Heart right ventricle (tissue), 16 donors: ENCODE measurements at regions not wholly inside any gene's neighbourhood (a gene's known extent, or its start where the extent isn't known, plus 50 kb on each side); places are given as distances from the start of the nearest gene placed in this dataset.
A peak's percentile ranks its signal among the peaks of the same experiment; 100 is the strongest.

ENCODE experiments used
- ATAC-seq, 8 donors: fragments of 200-7000 bp; cut with Tn5 transposase; one replicate each; pipeline ENCODE4 v1.9.1; 2020; ENCODE audit warnings: mild to moderate bottlenecking in 8 of 8, moderate library complexity in 8 of 8, moderate number of reproducible peaks in 1 of 8
- DNase-seq, 2 donors: peaks; one replicate each; pipeline ENCODE4 v3.0.0-alpha.2; 2020
- H3K27ac ChIP-seq, 10 donors: fragments of 200-600 bp; sonication (generic) in 2 of 10; one replicate each; pipeline versions ENCODE4 v1.5.0 to v1.8.0; 2020 to 2022; ENCODE audit warnings: mild to moderate bottlenecking in 3 of 10
- H3K27me3 ChIP-seq, 7 donors: fragments of 200-600 bp; one replicate each; pipeline ENCODE4 v1.8.0; 2021 to 2022; ENCODE audit warnings: mild to moderate bottlenecking in 2 of 7
- H3K36me3 ChIP-seq, 9 donors: fragments of 200-600 bp; sonication (generic) in 1 of 9; one replicate each; pipeline versions ENCODE4 v1.5.0 to v1.8.0; 2020 to 2022; ENCODE audit warnings: mild to moderate bottlenecking in 2 of 9
- H3K4me1 ChIP-seq, 9 donors: fragments of 200-600 bp; sonication (generic) in 1 of 9; one replicate each; pipeline versions ENCODE4 v1.5.0 to v1.8.0; 2020 to 2022; ENCODE audit warnings: mild to moderate bottlenecking in 4 of 9
- H3K4me3 ChIP-seq, 10 donors: fragments of 200-600 bp; sonication (generic) in 2 of 10; one replicate each; pipeline versions ENCODE4 v1.5.0 to v1.8.0; 2020 to 2022; ENCODE audit warnings: mild to moderate bottlenecking in 7 of 10, moderate library complexity in 2 of 10
- H3K9me3 ChIP-seq, 11 donors: fragments of 200-600 bp in 10 of 11; sonication (generic) in 2 of 11; one replicate each; pipeline versions ENCODE4 v1.5.0 to v1.8.0; 2013 to 2022; ENCODE audit warnings: mild to moderate bottlenecking in 2 of 11, control low read depth in 1 of 11, moderate library complexity in 1 of 11
- CTCF ChIP-seq, 9 donors: fragments of 200-600 bp; sonication (generic) in 2 of 9; IDR thresholded peaks; one replicate each; pipeline versions ENCODE4 v1.5.0 to v1.8.0; 2021 to 2022; ENCODE audit warnings: antibody characterized with exemption in 9 of 9, mild to moderate bottlenecking in 5 of 9, moderate library complexity in 1 of 9
- WGBS, 2 donors: extraction: QIAGEN DNeasy Blood & Tissue Kit; methylation state at CpG; one replicate each; pipeline ENCODE4 v1.1.7; 2013; ENCODE audit warnings: inconsistent platforms in 1 of 2; 5-methylcytosine and 5-hydroxymethylcytosine counted together
- intact Hi-C, 10 donors: fragments of 100-400 bp; cut with DNase I; formaldehyde crosslinking; loops; one replicate each; pipeline versions ENCODE4 v1.11.1 to v1.14.2; 2022
- donor health status: Arrhythmogenic right ventricular cardiomyopathy.
- donor health status: ischemic (EF 13 %, LVEDD 7.1; RV severe dilation, severe dysfunction).
- donor health status: healthy with polysubstance abuse.
- donor health status: DM: no; HTN: yes; CAD: no.
- donor health status: DM: no; HTN: no; CAD: no.
- donor health status: ischemic (EF 25% LVEDD 6.9; RV normal size, moderate dysfunction).
- donor health status: ischemic (EF 25% LVEDD 5.7; RV mildly dilated, moderate dysfunction).
- donor health status: healthy.
- donor health status: DM: yes; HTN: yes; CAD: no.
- donor health status: Ischemic cardiomyopathy.
- donor health status: ischemic (EF 35%, LVEDD 5.7; RV mildly dilated, moderate dysfunction).
- donor health status: nonischemic (EF 11% LVEDD 7.7; RV severe dilation, severe dysfunction).
- donor health status: DM: yes; HTN: yes; CAD: no.
- donor health status: PGD.
- donor health status: ischemic (EF 29% LVEDD 5.4; RV normal size, mild dysfunction).
- donor health status: nonischemic (EF 23%, LVEDD 6.1; RV moderate dilation, normal function).

GRCh38 chr20:41747226-41747625 is 129.0 kb upstream of the CHD6 start:
- Histone ChIP-seq H3K27me3 (peaks cover 0 to 10% (median 5%) of the 10 kb centered on the region in 7 donors), H3K4me3 (no peak overlapping the region)
- intact Hi-C loops: no loop called here

GRCh38 chr20:41746635-41747034 is 128.5 kb upstream of the CHD6 start:
- 72 to 80% methylated on average over 1 of the region's 1 CpG for WGBS, 2 donors
- no peak for ATAC-seq
- intact Hi-C loops: no loop called here

More at GRCh38 chr20:41747226-41747625, 129.0 kb upstream of the CHD6 start:
- DNase-seq (no peak), ATAC-seq (no peak)
- no peak for TF ChIP-seq CTCF (IDR thresholded peaks at IDR 0.05)
- no peak overlapping the region for H3K27ac ChIP-seq
- H3K9me3 ChIP-seq: peaks cover 0 to 13% (median 0%) of the 10 kb centered on the region in 11 donors
- no peaks in the 10 kb centered on the region for H3K4me1 ChIP-seq
- H3K36me3 ChIP-seq: no peaks in the 10 kb centered on the region

GRCh38 chr20:41738604-41739206 is 120.5 kb upstream of the CHD6 start:
- ATAC-seq: peak in 7 of 8 donors; percentile 54 to 71 (median 66)
- 7 to 15% methylated on average over 6 of the region's 6 CpGs for WGBS, 2 donors

More at GRCh38 chr20:41746635-41747034, 128.5 kb upstream of the CHD6 start:
- no peak for TF ChIP-seq CTCF (IDR thresholded peaks at IDR 0.05)
- Histone ChIP-seq H3K4me3 (no peak overlapping the region), H3K36me3 (no peaks in the 10 kb centered on the region), H3K4me1 (no peaks in the 10 kb centered on the region), H3K27ac (no peak overlapping the region), H3K9me3 (peaks cover 0 to 13% (median 0%) of the 10 kb centered on the region in 11 donors), H3K27me3 (peaks cover 0 to 10% (median 5%) of the 10 kb centered on the region in 7 donors)
- DNase-seq: no peak

GRCh38 chr20:41735949-41736348 is 117.8 kb upstream of the CHD6 start:
- Histone ChIP-seq H3K27me3 (no peaks in the 10 kb centered on the region), H3K4me3 (no peak overlapping the region), H3K9me3 (peaks cover 0 to 8% (median 0%) of the 10 kb centered on the region in 11 donors), H3K36me3 (no peaks in the 10 kb centered on the region), H3K4me1 (no peaks in the 10 kb centered on the region), H3K27ac (no peak overlapping the region)
- intact Hi-C loops: loop anchor here in 8 of 10 donors (2.0 to 10.0 kb wide), 7 partner anchors 789 to 1679 kb away; partner anchors contain the start of gene PTPRT (in 7 of the 8)
- no peak for DNase-seq
- TF ChIP-seq CTCF (IDR thresholded peaks at IDR 0.05): no peak
- no peak for ATAC-seq
- WGBS, 2 donors: 88 to 92% methylated on average over 3 of the region's 3 CpGs

More at GRCh38 chr20:41738604-41739206, 120.5 kb upstream of the CHD6 start:
- TF ChIP-seq CTCF (IDR thresholded peaks at IDR 0.05): peak; percentile 42 to 87 (median 79)
- DNase-seq: peak; percentile 23 to 38
- Histone ChIP-seq H3K9me3 (peaks cover 0 to 8% (median 0%) of the 10 kb centered on the region in 11 donors), H3K4me1 (no peaks in the 10 kb centered on the region), H3K27ac (no peak overlapping the region), H3K27me3 (no peaks in the 10 kb centered on the region), H3K4me3 (no peak overlapping the region), H3K36me3 (no peaks in the 10 kb centered on the region)
- intact Hi-C loops: loop anchor here in 9 of 10 donors (1.0 to 10.0 kb wide), 8 partner anchors 786 to 1676 kb away; partner anchors contain the start of gene PTPRT (in 7 of the 9)
